Hepatocyte (in vitro differentiated cells): ENCODE measurements at regions not wholly inside any gene's neighbourhood (a gene's known extent, or its start where the extent isn't known, plus 50 kb on each side); places are given as distances from the start of the nearest gene placed in this dataset.
"Not testable (repeated sequence)": the region's sequence is repeated elsewhere in the genome, so short reads cannot be mapped to it uniquely, and the experiment has no call there.

ENCODE experiments used
- EZH2 ChIP-seq: fragments of 200-600 bp; sonication (generic); IDR thresholded peaks from 2 replicates; pipeline ENCODE4 v1.6.1; 2016; ENCODE audit warnings: antibody characterized with exemption, mild to moderate bottlenecking, borderline replicate concordance
- EZH2phosphoT487 ChIP-seq: fragments of 200-600 bp; sonication (generic); IDR thresholded peaks from one replicate; pipeline ENCODE4 v1.6.1; 2018; ENCODE audit warnings: antibody characterized with exemption, mild to moderate bottlenecking, low read depth, moderate library complexity; ENCODE audit not compliant: unreplicated experiment, severe bottlenecking
- TF ChIP-seq, protein P1 (sequence below): fragments of 200-600 bp; sonication (generic); IDR thresholded peaks from 2 replicates; pipeline ENCODE4 v1.5.1; 2016; ENCODE audit warnings: antibody characterized with exemption, mild to moderate bottlenecking; ENCODE audit not compliant: poor library complexity

DNA sequence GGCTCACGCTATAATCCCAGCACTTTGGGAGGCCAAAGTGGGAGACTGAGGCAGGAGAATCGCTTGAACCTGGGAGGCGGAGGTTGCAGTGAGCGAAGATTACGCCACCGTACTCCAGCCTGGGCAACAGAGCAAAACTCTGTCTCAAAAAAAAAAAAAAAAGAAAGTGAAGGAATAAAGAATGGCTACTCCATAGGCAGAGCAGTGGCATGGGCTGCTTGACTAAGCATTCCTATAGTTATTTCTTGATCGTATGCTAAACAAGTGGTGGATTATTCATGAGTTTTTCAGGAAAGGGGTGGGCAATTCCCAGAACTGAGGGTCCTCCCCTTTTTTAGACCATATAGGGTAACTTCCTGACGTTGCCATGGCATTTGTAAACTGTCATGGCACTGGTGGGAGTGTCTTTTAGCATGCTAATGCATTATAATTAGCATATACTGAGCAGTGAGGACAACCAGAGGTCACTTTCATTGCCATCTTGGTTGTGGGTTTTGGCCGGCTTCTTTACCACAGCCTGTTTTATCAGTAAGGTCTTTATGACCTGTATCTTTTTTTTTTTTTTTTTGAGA, 130.9 kb upstream of the PARD3 start:
- TF ChIP-seq, protein P1, sequence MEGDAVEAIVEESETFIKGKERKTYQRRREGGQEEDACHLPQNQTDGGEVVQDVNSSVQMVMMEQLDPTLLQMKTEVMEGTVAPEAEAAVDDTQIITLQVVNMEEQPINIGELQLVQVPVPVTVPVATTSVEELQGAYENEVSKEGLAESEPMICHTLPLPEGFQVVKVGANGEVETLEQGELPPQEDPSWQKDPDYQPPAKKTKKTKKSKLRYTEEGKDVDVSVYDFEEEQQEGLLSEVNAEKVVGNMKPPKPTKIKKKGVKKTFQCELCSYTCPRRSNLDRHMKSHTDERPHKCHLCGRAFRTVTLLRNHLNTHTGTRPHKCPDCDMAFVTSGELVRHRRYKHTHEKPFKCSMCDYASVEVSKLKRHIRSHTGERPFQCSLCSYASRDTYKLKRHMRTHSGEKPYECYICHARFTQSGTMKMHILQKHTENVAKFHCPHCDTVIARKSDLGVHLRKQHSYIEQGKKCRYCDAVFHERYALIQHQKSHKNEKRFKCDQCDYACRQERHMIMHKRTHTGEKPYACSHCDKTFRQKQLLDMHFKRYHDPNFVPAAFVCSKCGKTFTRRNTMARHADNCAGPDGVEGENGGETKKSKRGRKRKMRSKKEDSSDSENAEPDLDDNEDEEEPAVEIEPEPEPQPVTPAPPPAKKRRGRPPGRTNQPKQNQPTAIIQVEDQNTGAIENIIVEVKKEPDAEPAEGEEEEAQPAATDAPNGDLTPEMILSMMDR = not testable (repeated sequence)
- TF ChIP-seq EZH2, EZH2phosphoT487: not testable (repeated sequence)
